Stimulated activated CD8-positive, alpha-beta memory T cell treated with anti-CD3 and anti-CD28 coated beads, Interleukin-2, amount 100 ng/mL, for 1 hour (primary cell): ENCODE measurements at regions not wholly inside any gene's neighbourhood (a gene's known extent, or its start where the extent isn't known, plus 50 kb on each side); places are given as distances from the start of the nearest gene placed in this dataset.

Experiments used
- DNase-seq, 2 donors: peaks; one replicate each; pipeline ENCODE4 v3.0.0-alpha.2; 2020; ENCODE audit warnings: low read depth in 2 of 2

GRCh38 chr10:4485636-4486035 is 340.4 kb upstream of the AKR1E2 start:
- DNase-seq = no peak

GRCh38 chr10:4483811-4484210 is 342.2 kb upstream of the AKR1E2 start:
- no peak for DNase-seq

GRCh38 chr10:4482659-4483058 is 343.3 kb upstream of the AKR1E2 start:
- DNase-seq = no peak

- no peak for DNase-seq
Measured at GRCh38 chr10:4481192-4481591, 344.8 kb upstream of the AKR1E2 start.

GRCh38 chr10:4479342-4479741 is 346.7 kb upstream of the AKR1E2 start:
- DNase-seq = no peak

GRCh38 chr10:4477664-4478063 is 348.3 kb upstream of the AKR1E2 start:
- no peak for DNase-seq

- no peak for DNase-seq
Measured at GRCh38 chr10:4475827-4476490, 350.0 kb upstream of the AKR1E2 start.

- no peak for DNase-seq
Measured at GRCh38 chr10:4474829-4475228, 351.2 kb upstream of the AKR1E2 start.

- DNase-seq = no peak
Measured at GRCh38 chr10:4473977-4474376, 352.0 kb upstream of the AKR1E2 start.

- DNase-seq = no peak
Measured at GRCh38 chr10:4472190-4472904, 353.7 kb upstream of the AKR1E2 start.

GRCh38 chr10:4470231-4470835 is 355.7 kb upstream of the AKR1E2 start:
- no peak for DNase-seq

- no peak for DNase-seq
Measured at GRCh38 chr10:4467481-4467880, 358.5 kb upstream of the AKR1E2 start.

- DNase-seq = no peak
Measured at GRCh38 chr10:4460267-4460666, 365.7 kb upstream of the AKR1E2 start.

GRCh38 chr10:4459531-4459930 is 366.5 kb upstream of the AKR1E2 start:
- DNase-seq = no peak

- no peak for DNase-seq
Measured at GRCh38 chr10:4457597-4457996, 368.4 kb upstream of the AKR1E2 start.

GRCh38 chr10:4456776-4457175 is 369.2 kb upstream of the AKR1E2 start:
- no peak for DNase-seq

- DNase-seq = no peak
Measured at GRCh38 chr10:4456279-4456678, 369.7 kb upstream of the AKR1E2 start.

GRCh38 chr10:4453950-4454349 is 372.1 kb upstream of the AKR1E2 start:
- no peak for DNase-seq

- DNase-seq = no peak
Measured at GRCh38 chr10:4453276-4453675, 372.7 kb upstream of the AKR1E2 start.

GRCh38 chr10:4450981-4451908 is 374.8 kb upstream of the AKR1E2 start:
- DNase-seq = no peak

GRCh38 chr10:4450169-4450568 is 375.8 kb upstream of the AKR1E2 start:
- no peak for DNase-seq

GRCh38 chr10:4448030-4448429 is 378.0 kb upstream of the AKR1E2 start:
- no peak for DNase-seq
